ENCODE measurements at regions not wholly inside any gene's neighbourhood (a gene's known extent, or its start where the extent isn't known, plus 50 kb on each side); places are given as distances from the start of the nearest gene placed in this dataset.
"Not testable (repeated sequence)": the region's sequence is repeated elsewhere in the genome, so short reads cannot be mapped to it uniquely, and the experiment has no call there.

DNA sequence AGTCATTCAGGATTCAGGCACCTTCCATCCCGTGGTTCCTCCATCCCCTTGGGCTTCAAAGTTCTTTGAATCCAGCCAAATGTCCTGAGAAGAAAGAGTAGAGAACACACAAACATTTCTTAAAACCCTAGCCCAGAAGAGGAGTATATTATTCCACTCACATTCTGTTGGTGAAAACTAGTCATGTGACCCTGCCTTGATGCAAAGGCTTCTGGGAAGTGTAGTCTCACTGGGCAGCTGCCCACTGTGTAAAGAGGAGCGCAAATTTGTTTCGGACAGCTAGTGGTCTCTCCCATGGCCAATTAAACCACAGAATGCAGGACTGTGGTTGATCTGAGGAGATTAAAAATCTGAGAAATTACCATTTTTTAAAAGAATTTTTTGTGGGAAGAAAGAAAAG lies 304.4 kb downstream of the SUCLA2 start:
- Histone ChIP-seq H3K27ac (ENCODE audit: low read depth, low read length) (no peak overlapping the region), H3K9ac (ENCODE audit: low read length) (no peak overlapping the region), H3K9me3 (ENCODE audit: insufficient read depth, low read length) (no peaks in the 10 kb centered on the region), H4K20me1 (ENCODE audit: low read depth, low read length) (no peaks in the 10 kb centered on the region), H3K9me2 (replicated peaks; ENCODE audit: insufficient read depth, low read length) (no peaks in the 10 kb centered on the region), H2AFZ (ENCODE audit: low read depth, low read length, severe bottlenecking) (no peak overlapping the region), H3F3A (ENCODE audit: insufficient read depth) (no peaks in the 10 kb centered on the region), H3K79me2 (ENCODE audit: insufficient read depth, low read length) (no peaks in the 10 kb centered on the region), H3K4me3 (ENCODE audit: insufficient read depth, low read length, poor library complexity, severe bottlenecking) (no peak overlapping the region), H3K27me3 (ENCODE audit: low read length) (no peaks in the 10 kb centered on the region), H3K36me3 (ENCODE audit: low read length) (no peaks in the 10 kb centered on the region), H3K4me2 (ENCODE audit: low read depth, low read length, poor library complexity, severe bottlenecking) (no peak overlapping the region)
- TF ChIP-seq, protein P1, sequence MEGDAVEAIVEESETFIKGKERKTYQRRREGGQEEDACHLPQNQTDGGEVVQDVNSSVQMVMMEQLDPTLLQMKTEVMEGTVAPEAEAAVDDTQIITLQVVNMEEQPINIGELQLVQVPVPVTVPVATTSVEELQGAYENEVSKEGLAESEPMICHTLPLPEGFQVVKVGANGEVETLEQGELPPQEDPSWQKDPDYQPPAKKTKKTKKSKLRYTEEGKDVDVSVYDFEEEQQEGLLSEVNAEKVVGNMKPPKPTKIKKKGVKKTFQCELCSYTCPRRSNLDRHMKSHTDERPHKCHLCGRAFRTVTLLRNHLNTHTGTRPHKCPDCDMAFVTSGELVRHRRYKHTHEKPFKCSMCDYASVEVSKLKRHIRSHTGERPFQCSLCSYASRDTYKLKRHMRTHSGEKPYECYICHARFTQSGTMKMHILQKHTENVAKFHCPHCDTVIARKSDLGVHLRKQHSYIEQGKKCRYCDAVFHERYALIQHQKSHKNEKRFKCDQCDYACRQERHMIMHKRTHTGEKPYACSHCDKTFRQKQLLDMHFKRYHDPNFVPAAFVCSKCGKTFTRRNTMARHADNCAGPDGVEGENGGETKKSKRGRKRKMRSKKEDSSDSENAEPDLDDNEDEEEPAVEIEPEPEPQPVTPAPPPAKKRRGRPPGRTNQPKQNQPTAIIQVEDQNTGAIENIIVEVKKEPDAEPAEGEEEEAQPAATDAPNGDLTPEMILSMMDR (IDR thresholded peaks at IDR 0.05; ENCODE audit: insufficient read depth, low read length, poor library complexity, severe bottlenecking), result no peak
- no peak for TF ChIP-seq EZH2phosphoT487 (conservative IDR thresholded peaks at IDR 0.05; ENCODE audit: low read length)

DNA sequence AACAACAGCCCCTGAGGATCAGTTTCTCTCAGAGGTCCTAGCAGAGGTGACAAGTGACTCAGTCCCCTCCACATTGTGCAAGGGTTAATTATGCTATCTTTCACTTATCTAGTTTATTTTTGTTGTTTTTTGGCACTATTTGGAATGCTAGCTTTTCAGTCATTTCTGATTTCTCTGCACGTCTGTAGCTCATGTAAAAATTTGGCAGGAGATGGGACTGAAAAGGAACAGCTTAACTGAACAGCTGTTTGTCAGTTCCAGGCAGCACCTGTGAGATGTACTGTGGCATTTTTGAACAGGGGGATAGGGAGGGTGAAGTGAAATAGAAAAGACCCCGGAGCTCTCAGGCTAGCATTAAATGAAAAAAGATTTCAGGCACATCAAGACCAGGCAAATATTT lies 313.5 kb downstream of the SUCLA2 start:
- Histone ChIP-seq H3K4me2 (ENCODE audit: low read depth, low read length, poor library complexity, severe bottlenecking) (no peak overlapping the region), H3K9me2 (replicated peaks; ENCODE audit: insufficient read depth, low read length) (no peaks in the 10 kb centered on the region), H3K9ac (ENCODE audit: low read length) (no peak overlapping the region), H3K4me3 (ENCODE audit: insufficient read depth, low read length, poor library complexity, severe bottlenecking) (no peak overlapping the region), H3K9me3 (ENCODE audit: insufficient read depth, low read length) (no peaks in the 10 kb centered on the region), H3K79me2 (ENCODE audit: insufficient read depth, low read length) (no peaks in the 10 kb centered on the region), H3K27me3 (ENCODE audit: low read length) (no peaks in the 10 kb centered on the region), H2AFZ (ENCODE audit: low read depth, low read length, severe bottlenecking) (no peak overlapping the region), H4K20me1 (ENCODE audit: low read depth, low read length) (no peaks in the 10 kb centered on the region), H3F3A (ENCODE audit: insufficient read depth) (no peaks in the 10 kb centered on the region), H3K36me3 (ENCODE audit: low read length) (no peaks in the 10 kb centered on the region), H3K27ac (ENCODE audit: low read depth, low read length) (no peak overlapping the region)
- no peak for TF ChIP-seq EZH2phosphoT487 (conservative IDR thresholded peaks at IDR 0.05; ENCODE audit: low read length)
- TF ChIP-seq, protein P1 (IDR thresholded peaks at IDR 0.05; ENCODE audit: insufficient read depth, low read length, poor library complexity, severe bottlenecking), result no peak

DNA sequence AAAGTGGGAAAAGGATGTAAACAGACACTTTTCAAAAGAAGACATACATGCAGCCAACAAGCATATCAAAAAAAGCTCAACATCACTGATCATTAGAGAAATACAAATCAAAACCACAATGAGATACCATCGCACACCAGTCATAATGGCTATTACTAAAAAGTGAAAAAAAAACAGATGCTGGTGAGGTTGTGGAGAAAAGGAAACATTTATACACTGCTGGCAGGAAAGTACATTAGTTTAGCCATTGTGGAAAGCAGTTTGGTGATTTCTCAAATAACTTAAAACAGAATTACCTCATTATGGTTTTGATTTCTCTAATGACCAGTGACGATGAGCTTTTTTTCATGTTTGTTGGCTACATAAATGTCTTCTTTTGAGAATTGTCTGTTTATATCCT lies 315.9 kb downstream of the SUCLA2 start:
- H3K9me3 ChIP-seq (ENCODE audit: insufficient read depth, low read length); H3F3A ChIP-seq (ENCODE audit: insufficient read depth); H3K9me2 ChIP-seq (replicated peaks; ENCODE audit: insufficient read depth, low read length); H3K79me2 ChIP-seq (ENCODE audit: insufficient read depth, low read length); H3K4me2 ChIP-seq (ENCODE audit: low read depth, low read length, poor library complexity, severe bottlenecking); H3K27me3 ChIP-seq (ENCODE audit: low read length); H3K36me3 ChIP-seq (ENCODE audit: low read length); H2AFZ ChIP-seq (ENCODE audit: low read depth, low read length, severe bottlenecking); H3K4me3 ChIP-seq (ENCODE audit: insufficient read depth, low read length, poor library complexity, severe bottlenecking); H3K27ac ChIP-seq (ENCODE audit: low read depth, low read length); H3K9ac ChIP-seq (ENCODE audit: low read length); H4K20me1 ChIP-seq (ENCODE audit: low read depth, low read length): not testable (repeated sequence)

DNA sequence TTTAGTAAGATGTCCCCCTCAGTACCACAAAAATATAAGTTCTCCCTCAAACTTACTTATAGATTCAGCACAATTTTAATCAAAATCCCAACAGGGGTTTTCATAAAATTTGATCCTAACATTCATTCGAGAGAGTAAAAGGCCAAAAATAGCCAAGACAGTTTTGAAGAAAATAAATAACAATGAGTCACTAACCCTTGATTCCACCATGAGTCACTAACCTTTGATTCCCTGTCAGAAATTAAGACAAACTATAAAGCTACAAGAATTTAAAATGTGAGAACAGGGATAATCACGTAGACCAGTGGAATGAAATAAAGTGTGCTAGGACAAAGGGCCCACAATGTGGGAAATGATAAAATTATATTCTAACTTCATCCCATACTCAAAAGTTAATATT lies 320.3 kb downstream of the SUCLA2 start:
- no peaks in the 10 kb centered on the region for H3F3A ChIP-seq (ENCODE audit: insufficient read depth)
- H3K4me2 ChIP-seq (ENCODE audit: low read depth, low read length, poor library complexity, severe bottlenecking), result no peak overlapping the region
- no peaks in the 10 kb centered on the region for H4K20me1 ChIP-seq (ENCODE audit: low read depth, low read length)
- no peaks in the 10 kb centered on the region for H3K79me2 ChIP-seq (ENCODE audit: insufficient read depth, low read length)
- no peak overlapping the region for H3K4me3 ChIP-seq (ENCODE audit: insufficient read depth, low read length, poor library complexity, severe bottlenecking)
- H3K36me3 ChIP-seq (ENCODE audit: low read length), result no peaks in the 10 kb centered on the region
- H3K27me3 ChIP-seq (ENCODE audit: low read length), result no peaks in the 10 kb centered on the region
- TF ChIP-seq EZH2phosphoT487 (conservative IDR thresholded peaks at IDR 0.05; ENCODE audit: low read length), result no peak
- TF ChIP-seq, protein P1 (IDR thresholded peaks at IDR 0.05; ENCODE audit: insufficient read depth, low read length, poor library complexity, severe bottlenecking), result no peak
- no peaks in the 10 kb centered on the region for H3K9me3 ChIP-seq (ENCODE audit: insufficient read depth, low read length)
- no peaks in the 10 kb centered on the region for H3K9me2 ChIP-seq (replicated peaks; ENCODE audit: insufficient read depth, low read length)
- H3K27ac ChIP-seq (ENCODE audit: low read depth, low read length), result no peak overlapping the region
- no peak overlapping the region for H3K9ac ChIP-seq (ENCODE audit: low read length)
- H2AFZ ChIP-seq (ENCODE audit: low read depth, low read length, severe bottlenecking), result no peak overlapping the region
